Tibial nerve (tissue), 4 donors: ENCODE measurements at regions not wholly inside any gene's neighbourhood (a gene's known extent, or its start where the extent isn't known, plus 50 kb on each side); places are given as distances from the start of the nearest gene placed in this dataset.

Experiments used
- CTCF ChIP-seq, 5 experiments: fragments of 200-600 bp in 3 of 5; fragments of 450-650 bp in 2 of 5; sonication (generic) in 3 of 5; IDR thresholded peaks; one replicate each; pipeline ENCODE4 v1.5.1; 2016 to 2019; ENCODE audit warnings: antibody characterized with exemption in 5 of 5, mild to moderate bottlenecking in 3 of 5, moderate library complexity in 2 of 5
- EP300 ChIP-seq, 2 donors: sonication (generic); formaldehyde crosslinking; IDR thresholded peaks; one replicate each; pipeline ENCODE4 v1.6.1; 2017; ENCODE audit warnings: antibody characterized with exemption in 2 of 2, mild to moderate bottlenecking in 1 of 2
- POLR2A ChIP-seq, 2 donors: fragments of 450-650 bp; IDR thresholded peaks; one replicate each; pipeline ENCODE4 v1.6.1; 2017; ENCODE audit warnings: antibody characterized with exemption in 2 of 2, mild to moderate bottlenecking in 2 of 2, moderate library complexity in 2 of 2

GRCh38 chr6:17036065-17036393 is 65.8 kb upstream of the STMND1 start:
- TF ChIP-seq CTCF (IDR thresholded peaks at IDR 0.05) (no peak), EP300 (IDR thresholded peaks at IDR 0.05) (no peak), POLR2A (IDR thresholded peaks at IDR 0.05) (no peak)
